Suprapubic skin (tissue), 4 donors: ENCODE measurements at regions not wholly inside any gene's neighbourhood (a gene's known extent, or its start where the extent isn't known, plus 50 kb on each side); places are given as distances from the start of the nearest gene placed in this dataset.

Experiments used
- DNase-seq, 2 donors: peaks; one replicate each; pipeline ENCODE4 v3.0.0-alpha.2; 2019; ENCODE audit warnings: low spot score in 2 of 2
- H3K27ac ChIP-seq: fragments of 200-600 bp; sonication (generic); one replicate; pipeline ENCODE4 v1.5.1; 2019
- H3K27me3 ChIP-seq: fragments of 200-600 bp; sonication (generic); one replicate; pipeline ENCODE4 v1.5.1; 2019
- H3K36me3 ChIP-seq: fragments of 200-600 bp; sonication (generic); one replicate; pipeline ENCODE4 v1.5.1; 2019
- H3K4me1 ChIP-seq: fragments of 200-600 bp; sonication (generic); one replicate; pipeline ENCODE4 v1.5.1; 2019
- H3K4me3 ChIP-seq: fragments of 200-600 bp; sonication (generic); one replicate; pipeline ENCODE4 v1.5.1; 2019; ENCODE audit warnings: mild to moderate bottlenecking
- H3K9me3 ChIP-seq: fragments of 200-600 bp; sonication (generic); one replicate; pipeline ENCODE4 v1.5.1; 2019
- CTCF ChIP-seq, 2 donors: fragments of 200-600 bp in 1 of 2; fragments of 450-650 bp in 1 of 2; sonication (generic) in 1 of 2; IDR thresholded peaks; one replicate each; pipeline ENCODE4 v1.5.1; 2016 to 2019; ENCODE audit warnings: antibody characterized with exemption in 2 of 2, mild to moderate bottlenecking in 1 of 2, moderate library complexity in 1 of 2
- EP300 ChIP-seq: sonication (generic); formaldehyde crosslinking; IDR thresholded peaks from one replicate; pipeline ENCODE4 v1.6.1; 2017; ENCODE audit warnings: antibody characterized with exemption
- POLR2A ChIP-seq, 2 donors: fragments of 450-650 bp; IDR thresholded peaks; one replicate each; pipeline ENCODE4 v1.6.1; 2017; ENCODE audit warnings: antibody characterized with exemption in 2 of 2, mild to moderate bottlenecking in 2 of 2, moderate library complexity in 2 of 2
- POLR2AphosphoS5 ChIP-seq, 3 donors: sonication (generic); formaldehyde crosslinking; IDR thresholded peaks; one replicate each; pipeline ENCODE4 v1.6.1; 2017; ENCODE audit warnings: antibody characterized with exemption in 3 of 3
- WGBS: methylation state at CpG from one replicate; pipeline ENCODE4 v1.1.5; 2018; 5-methylcytosine and 5-hydroxymethylcytosine counted together

GRCh38 chr6:126145351-126145750, 159.0 kb downstream of the TRMT11 start:
- no peak for DNase-seq
- no peaks in the 10 kb centered on the region for H3K36me3 ChIP-seq
- no peak overlapping the region for H3K27ac ChIP-seq
- no peaks in the 10 kb centered on the region for H3K4me1 ChIP-seq
- WGBS, result 78% methylated on average over 6 of the region's 6 CpGs
- H3K9me3 ChIP-seq, result no peaks in the 10 kb centered on the region
- no peak overlapping the region for H3K4me3 ChIP-seq
- TF ChIP-seq POLR2AphosphoS5 (IDR thresholded peaks at IDR 0.05), result no peak
- no peak for TF ChIP-seq CTCF (IDR thresholded peaks at IDR 0.05)
- no peak for TF ChIP-seq EP300
- no peak for TF ChIP-seq POLR2A (IDR thresholded peaks at IDR 0.05)
- no peaks in the 10 kb centered on the region for H3K27me3 ChIP-seq

- Histone ChIP-seq H3K4me1 (no peaks in the 10 kb centered on the region), H3K9me3 (no peaks in the 10 kb centered on the region), H3K4me3 (no peak overlapping the region), H3K36me3 (no peaks in the 10 kb centered on the region), H3K27ac (no peak overlapping the region), H3K27me3 (no peaks in the 10 kb centered on the region)
- no peak for DNase-seq
- 93% methylated on average over 4 of the region's 4 CpGs for WGBS
- no peak for TF ChIP-seq POLR2A (IDR thresholded peaks at IDR 0.05)
- TF ChIP-seq CTCF (IDR thresholded peaks at IDR 0.05), result no peak
- no peak for TF ChIP-seq POLR2AphosphoS5 (IDR thresholded peaks at IDR 0.05)
- no peak for TF ChIP-seq EP300
Measured at GRCh38 chr6:126147291-126147815, 161.0 kb downstream of the TRMT11 start.

- Histone ChIP-seq H3K4me1 (no peaks in the 10 kb centered on the region), H3K27ac (no peak overlapping the region), H3K4me3 (no peak overlapping the region), H3K36me3 (no peaks in the 10 kb centered on the region), H3K27me3 (no peaks in the 10 kb centered on the region), H3K9me3 (no peaks in the 10 kb centered on the region)
- DNase-seq, result no peak
- TF ChIP-seq POLR2A (IDR thresholded peaks at IDR 0.05), result no peak
- no peak for TF ChIP-seq POLR2AphosphoS5 (IDR thresholded peaks at IDR 0.05)
- no peak for TF ChIP-seq CTCF (IDR thresholded peaks at IDR 0.05)
- no peak for TF ChIP-seq EP300
- 56% methylated on average over 1 of the region's 1 CpG for WGBS
Measured at GRCh38 chr6:126148853-126149252, 162.5 kb downstream of the TRMT11 start.

- H3K27me3 ChIP-seq, result no peaks in the 10 kb centered on the region
- no peaks in the 10 kb centered on the region for H3K4me1 ChIP-seq
- H3K27ac ChIP-seq, result no peak overlapping the region
- DNase-seq, result no peak
- H3K4me3 ChIP-seq, result no peak overlapping the region
- no peaks in the 10 kb centered on the region for H3K9me3 ChIP-seq
- no peaks in the 10 kb centered on the region for H3K36me3 ChIP-seq
- TF ChIP-seq CTCF (IDR thresholded peaks at IDR 0.05), result no peak
- TF ChIP-seq POLR2A (IDR thresholded peaks at IDR 0.05), result no peak
- no peak for TF ChIP-seq EP300
- TF ChIP-seq POLR2AphosphoS5 (IDR thresholded peaks at IDR 0.05), result no peak
Measured at GRCh38 chr6:126152372-126152745, 166.0 kb downstream of the TRMT11 start.

- no peaks in the 10 kb centered on the region for H3K4me1 ChIP-seq
- TF ChIP-seq EP300 (no peak), POLR2AphosphoS5 (IDR thresholded peaks at IDR 0.05) (no peak), CTCF (IDR thresholded peaks at IDR 0.05) (no peak), POLR2A (IDR thresholded peaks at IDR 0.05) (no peak)
- no peaks in the 10 kb centered on the region for H3K9me3 ChIP-seq
- no peaks in the 10 kb centered on the region for H3K36me3 ChIP-seq
- 58% methylated on average over 3 of the region's 3 CpGs for whole genome bisulfite sequencing
- no peak overlapping the region for H3K27ac ChIP-seq
- H3K27me3 ChIP-seq, result no peaks in the 10 kb centered on the region
- DNase-seq, result no peak
- H3K4me3 ChIP-seq, result no peak overlapping the region
Measured at GRCh38 chr6:126153661-126154060, 167.3 kb downstream of the TRMT11 start.
